Mucosa of descending colon (tissue), 3 donors: ENCODE measurements at regions not wholly inside any gene's neighbourhood (a gene's known extent, or its start where the extent isn't known, plus 50 kb on each side); places are given as distances from the start of the nearest gene placed in this dataset.
A peak's percentile ranks its signal among the peaks of the same experiment; 100 is the strongest.

ENCODE experiments used
- ATAC-seq: fragments of 200-7000 bp; cut with Tn5 transposase; one replicate; pipeline ENCODE4 v1.9.1; 2020; ENCODE audit warnings: mild to moderate bottlenecking, moderate library complexity
- DNase-seq, 3 donors: peaks; one replicate each; pipeline ENCODE4 v3.0.0-alpha.2; 2020
- H3K36me3 ChIP-seq: fragments of 200-600 bp; one replicate; pipeline ENCODE4 v1.8.0; 2021; ENCODE audit warnings: low read depth, mild to moderate bottlenecking
- H3K4me1 ChIP-seq: fragments of 200-600 bp; one replicate; pipeline ENCODE4 v1.8.0; 2021; ENCODE audit warnings: low read depth, mild to moderate bottlenecking
- H3K4me3 ChIP-seq: fragments of 200-600 bp; one replicate; pipeline ENCODE4 v1.8.0; 2021; ENCODE audit warnings: mild to moderate bottlenecking
- H3K9me3 ChIP-seq: fragments of 200-600 bp; one replicate; pipeline ENCODE4 v1.8.0; 2021; ENCODE audit warnings: mild to moderate bottlenecking
- intact Hi-C, 2 donors: fragments of 100-400 bp; cut with DNase I in 1 of 2; cut with micrococcal nuclease in 1 of 2; formaldehyde crosslinking; loops; one replicate each; pipeline versions ENCODE4 v1.11.0 to v1.11.1; 2022; cut with DNase I, micrococcal nuclease
- TF ChIP-seq, protein P1 (sequence below): fragments of 200-600 bp; IDR thresholded peaks from one replicate; pipeline ENCODE4 v1.8.0; 2022; ENCODE audit warnings: antibody characterized with exemption, mild to moderate bottlenecking
- donor health status: DM: no; HTN: no; CAD: no; lungs with moderate emphysema.
- donor health status: DM: no; HTN: no; CAD: no.
- donor health status: DM: no; HTN: yes; CAD: no.

DNA sequence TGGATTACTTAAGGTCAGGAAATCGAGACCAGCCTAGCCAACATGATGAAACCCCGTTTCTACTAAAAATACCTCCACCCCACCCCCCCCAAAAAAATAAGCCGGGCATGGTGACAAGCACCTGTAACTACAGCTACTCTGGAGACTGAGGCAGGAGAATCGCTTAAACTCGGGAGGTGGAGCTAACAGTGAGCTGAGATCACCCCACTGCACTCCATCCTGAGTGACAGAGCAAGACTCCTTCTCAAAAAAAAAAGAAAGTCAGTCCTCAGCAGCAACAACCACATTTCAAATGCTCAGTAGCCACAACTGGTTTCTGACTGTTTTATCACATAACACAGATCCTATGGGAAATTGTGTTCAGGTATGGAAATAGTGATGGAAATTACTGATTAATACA lies 135.3 kb downstream of the HFE start:
- Histone ChIP-seq H3K36me3 (no peaks in the 10 kb centered on the region), H3K4me1 (peaks cover 7% of the 10 kb centered on the region), H3K9me3 (peaks cover 5% of the 10 kb centered on the region), H3K4me3 (no peak overlapping the region)
- DNase-seq (no peak), ATAC-seq (no peak)
- TF ChIP-seq, protein P1, sequence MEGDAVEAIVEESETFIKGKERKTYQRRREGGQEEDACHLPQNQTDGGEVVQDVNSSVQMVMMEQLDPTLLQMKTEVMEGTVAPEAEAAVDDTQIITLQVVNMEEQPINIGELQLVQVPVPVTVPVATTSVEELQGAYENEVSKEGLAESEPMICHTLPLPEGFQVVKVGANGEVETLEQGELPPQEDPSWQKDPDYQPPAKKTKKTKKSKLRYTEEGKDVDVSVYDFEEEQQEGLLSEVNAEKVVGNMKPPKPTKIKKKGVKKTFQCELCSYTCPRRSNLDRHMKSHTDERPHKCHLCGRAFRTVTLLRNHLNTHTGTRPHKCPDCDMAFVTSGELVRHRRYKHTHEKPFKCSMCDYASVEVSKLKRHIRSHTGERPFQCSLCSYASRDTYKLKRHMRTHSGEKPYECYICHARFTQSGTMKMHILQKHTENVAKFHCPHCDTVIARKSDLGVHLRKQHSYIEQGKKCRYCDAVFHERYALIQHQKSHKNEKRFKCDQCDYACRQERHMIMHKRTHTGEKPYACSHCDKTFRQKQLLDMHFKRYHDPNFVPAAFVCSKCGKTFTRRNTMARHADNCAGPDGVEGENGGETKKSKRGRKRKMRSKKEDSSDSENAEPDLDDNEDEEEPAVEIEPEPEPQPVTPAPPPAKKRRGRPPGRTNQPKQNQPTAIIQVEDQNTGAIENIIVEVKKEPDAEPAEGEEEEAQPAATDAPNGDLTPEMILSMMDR = no peak
- intact Hi-C loops = no loop called here

DNA sequence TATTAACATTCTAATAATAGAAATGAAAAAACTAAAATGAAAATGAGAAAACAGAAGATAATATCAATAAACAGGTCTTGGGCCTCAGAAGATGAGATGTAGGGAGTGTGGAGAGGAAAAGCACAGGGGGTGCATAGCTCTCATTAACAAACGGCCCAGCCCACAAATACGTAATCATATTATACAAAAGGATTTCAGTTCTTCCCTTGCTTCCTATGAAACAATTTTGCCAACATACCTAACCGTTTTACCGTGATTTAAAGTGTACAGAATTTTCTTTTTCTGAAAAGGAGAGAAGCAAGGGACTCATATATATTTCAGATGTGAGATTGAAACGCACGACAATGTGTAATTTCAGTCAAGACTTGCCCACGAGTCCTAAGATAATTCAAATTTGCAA lies 136.0 kb downstream of the HFE start:
- intact Hi-C loops = no loop called here
- ATAC-seq = peak; percentile 45
- TF ChIP-seq, protein P1 = no peak
- peaks cover under 1% of the 10 kb centered on the region for H3K4me1 ChIP-seq
- peaks cover 5% of the 10 kb centered on the region for H3K9me3 ChIP-seq
- no peak for DNase-seq
- peak overlapping the region; percentile 12 for H3K4me3 ChIP-seq
- H3K36me3 ChIP-seq = no peaks in the 10 kb centered on the region

DNA sequence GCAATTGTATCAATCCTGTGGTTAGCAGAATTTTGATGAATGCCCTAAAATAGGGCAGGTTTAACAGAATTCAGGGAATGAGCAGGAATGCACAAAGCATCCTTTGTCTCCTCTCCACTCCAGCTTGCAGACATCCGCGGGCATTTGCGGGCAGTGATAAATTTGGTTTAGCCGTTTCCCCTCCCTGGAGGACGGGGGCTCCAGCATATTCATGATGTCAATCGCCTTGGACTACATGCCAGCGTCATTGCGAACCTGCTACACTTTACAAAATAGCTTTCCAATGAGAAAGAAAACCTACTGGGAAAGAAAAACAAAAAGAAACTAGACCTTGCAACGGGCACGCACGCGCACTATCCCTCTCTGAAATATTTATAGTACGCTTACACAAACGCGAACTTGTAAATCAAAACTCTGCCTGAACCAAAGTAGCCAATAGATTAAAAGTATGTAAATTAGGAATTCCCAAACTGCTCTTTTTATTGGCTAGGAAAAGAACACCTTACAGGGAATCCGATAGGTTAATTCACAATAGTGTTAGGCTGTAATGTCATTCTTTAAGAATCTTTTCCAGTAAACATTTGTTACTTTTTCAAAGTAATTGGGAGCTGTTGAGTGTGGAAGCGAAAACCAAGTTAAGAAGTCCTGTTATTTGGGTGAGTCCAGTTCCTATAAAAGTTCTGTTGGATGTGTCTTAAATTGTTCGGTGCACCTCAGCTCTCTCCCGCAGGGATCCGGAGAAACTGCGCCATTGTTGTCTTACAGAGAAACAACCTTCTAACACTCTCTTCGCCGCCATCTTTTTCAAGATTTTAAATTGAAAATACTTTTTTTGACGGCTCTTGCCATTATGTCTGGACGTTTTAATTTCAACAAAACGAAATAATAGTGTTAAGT lies 136.7 kb downstream of the HFE start:
- Histone ChIP-seq H3K4me1 (no peaks in the 10 kb centered on the region), H3K9me3 (peaks cover 5% of the 10 kb centered on the region), H3K4me3 (peak overlapping the region; percentile 12), H3K36me3 (no peaks in the 10 kb centered on the region)
- ATAC-seq (peak; percentile 95), DNase-seq (peak; percentile 71 to 84 (median 72))
- intact Hi-C loops = no loop called here
- TF ChIP-seq, protein P1 = no peak

DNA sequence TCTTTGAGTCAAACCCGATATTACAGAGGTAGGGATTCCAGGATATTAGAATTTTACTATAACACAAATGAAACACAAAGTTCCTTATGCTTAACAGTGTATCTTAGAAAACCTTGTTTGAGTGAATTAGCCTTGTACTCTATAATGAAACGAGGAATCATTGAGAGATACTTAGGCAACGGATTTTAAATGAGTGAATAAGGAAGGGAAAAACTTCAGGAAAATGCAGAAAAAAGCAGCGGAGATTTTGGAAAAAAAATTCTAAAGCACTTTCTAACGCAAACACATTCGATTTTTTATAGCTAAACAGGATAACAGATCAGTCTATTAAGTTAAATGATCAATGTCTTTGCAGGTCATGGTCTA lies 137.3 kb downstream of the HFE start:
- intact Hi-C loops = no loop called here
- Histone ChIP-seq H3K4me3 (peak overlapping the region; percentile 12), H3K4me1 (no peaks in the 10 kb centered on the region), H3K9me3 (peaks cover 5% of the 10 kb centered on the region), H3K36me3 (no peaks in the 10 kb centered on the region)
- TF ChIP-seq, protein P1 = no peak
- no peak for DNase-seq
- no peak for ATAC-seq

DNA sequence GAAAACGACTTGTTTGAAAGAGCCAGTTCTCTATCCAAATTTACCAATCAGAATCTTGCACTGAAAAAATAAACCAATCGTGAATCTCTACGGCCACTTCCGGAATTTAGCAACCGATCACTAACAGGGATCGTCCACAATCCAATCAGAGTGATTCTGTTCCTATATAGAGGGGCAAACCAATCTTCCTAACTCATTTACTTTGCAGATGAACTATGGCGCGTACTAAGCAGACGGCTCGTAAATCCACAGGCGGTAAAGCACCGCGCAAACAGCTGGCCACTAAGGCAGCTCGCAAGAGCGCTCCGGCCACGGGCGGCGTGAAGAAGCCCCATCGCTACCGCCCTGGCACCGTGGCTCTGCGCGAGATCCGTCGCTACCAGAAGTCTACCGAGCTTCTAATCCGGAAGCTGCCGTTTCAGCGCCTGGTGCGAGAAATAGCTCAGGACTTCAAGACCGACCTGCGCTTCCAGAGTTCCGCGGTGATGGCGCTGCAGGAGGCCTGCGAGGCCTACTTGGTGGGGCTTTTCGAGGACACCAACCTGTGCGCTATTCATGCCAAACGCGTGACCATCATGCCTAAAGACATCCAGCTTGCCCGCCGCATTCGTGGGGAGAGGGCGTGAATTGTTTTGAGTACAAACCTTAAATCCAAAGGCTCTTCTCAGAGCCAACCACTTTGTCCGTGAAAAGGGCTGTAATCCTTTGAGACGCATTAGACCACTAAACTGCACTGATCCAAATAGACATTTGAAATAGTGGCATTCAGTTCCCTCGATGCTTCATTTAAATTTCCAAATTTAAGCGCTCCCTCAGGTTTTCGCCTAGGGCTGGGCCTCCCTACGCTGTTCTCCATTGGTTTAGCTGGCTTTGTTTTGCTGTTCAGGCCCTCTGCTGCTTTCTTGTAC lies 138.0 kb downstream of the HFE start:
- TF ChIP-seq, protein P1 = no peak
- peak in 1 of 3 donors; percentile 56 for DNase-seq
- Histone ChIP-seq H3K4me1 (no peaks in the 10 kb centered on the region), H3K4me3 (no peak overlapping the region), H3K9me3 (peaks cover 5% of the 10 kb centered on the region), H3K36me3 (no peaks in the 10 kb centered on the region)
- no peak for ATAC-seq
- intact Hi-C loops = no loop called here
